ENCODE measurements at regions not wholly inside any gene's neighbourhood (a gene's known extent, or its start where the extent isn't known, plus 50 kb on each side); places are given as distances from the start of the nearest gene placed in this dataset.

GRCh38 chr2:18077704-18078103 lies 199.2 kb downstream of the KCNS3 start:
- no peak for TF ChIP-seq STAT1 (IDR thresholded peaks at IDR 0.05; ENCODE audit: unreplicated experiment)
- no peak for TF ChIP-seq EZH2phosphoT487 (IDR thresholded peaks at IDR 0.05; ENCODE audit: unreplicated experiment)
- TF ChIP-seq EZH2 (IDR thresholded peaks at IDR 0.05; ENCODE audit: low read depth, unreplicated experiment): no peak
- no peak for TF ChIP-seq REST (IDR thresholded peaks at IDR 0.05; ENCODE audit: unreplicated experiment)
- no peak for TF ChIP-seq NANOG (IDR thresholded peaks at IDR 0.05; ENCODE audit: borderline replicate concordance)
- TF ChIP-seq CREB1 (CRISPR knock-in tag; IDR thresholded peaks at IDR 0.05; ENCODE audit: low read depth): no peak
- no peak for TF ChIP-seq ZNF331 (CRISPR knock-in tag; IDR thresholded peaks at IDR 0.05; ENCODE audit: low read depth)
- no peak for TF ChIP-seq JUNB (IDR thresholded peaks at IDR 0.05; ENCODE audit: unreplicated experiment)
- no peak for TF ChIP-seq ZNF462 (CRISPR knock-in tag; IDR thresholded peaks at IDR 0.05)
- no peak for TF ChIP-seq ETS1 (IDR thresholded peaks at IDR 0.05)
- TF ChIP-seq POLR2AphosphoS5 (IDR thresholded peaks at IDR 0.05; ENCODE audit: low read depth): no peak
- no peak for TF ChIP-seq ZNF114 (CRISPR knock-in tag; IDR thresholded peaks at IDR 0.05)
- no peak for TF ChIP-seq CTCF (conservative IDR thresholded peaks at IDR 0.05; ENCODE audit: low read depth in 2 of 2)
- Mint-ChIP-seq H3K27ac (no peak overlapping the region), H3K4me1 (no peaks in the 10 kb centered on the region), H3K36me3 (ENCODE audit: low read depth) (no peaks in the 10 kb centered on the region), H3K9me3 (peaks cover 5% of the 10 kb centered on the region; the same call in 2 of the 3 replicates), H3K27me3 (ENCODE audit: insufficient read depth, low read depth, poor library complexity) (no peaks in the 10 kb centered on the region), H3K4me3 (no peak overlapping the region)
- H3K4me1 ChIP-seq (ENCODE audit: insufficient read depth): no peaks in the 10 kb centered on the region
- DNase-seq (ENCODE audit: low spot score): no peak
- no peak overlapping the region for H2AFZ ChIP-seq
- H3K4me3 ChIP-seq: no peak overlapping the region
- no peaks in the 10 kb centered on the region for H3K27me3 ChIP-seq (ENCODE audit: insufficient read depth)
- no peak overlapping the region for H3K4me2 ChIP-seq
- no peaks in the 10 kb centered on the region for H4K20me1 ChIP-seq (replicated peaks; ENCODE audit: insufficient read depth)
- H3K36me3 ChIP-seq (ENCODE audit: insufficient read depth): no peaks in the 10 kb centered on the region
- H3K27ac ChIP-seq (ENCODE audit: low read depth): no peak overlapping the region
- no peaks in the 10 kb centered on the region for H3K79me2 ChIP-seq (replicated peaks; ENCODE audit: insufficient read depth)
- no peaks in the 10 kb centered on the region for H3K9me2 ChIP-seq (ENCODE audit: insufficient read depth)
- no peaks in the 10 kb centered on the region for H3F3A ChIP-seq (replicated peaks; ENCODE audit: low read depth)
- no peak for ATAC-seq
